Suprapubic skin (tissue), 3 donors: ENCODE measurements at regions not wholly inside any gene's neighbourhood (a gene's known extent, or its start where the extent isn't known, plus 50 kb on each side); places are given as distances from the start of the nearest gene placed in this dataset.

Experiments
- POLR2A ChIP-seq, 2 donors: fragments of 450-650 bp; IDR thresholded peaks; one replicate each; pipeline ENCODE4 v1.6.1; 2017; ENCODE audit warnings: antibody characterized with exemption in 2 of 2, mild to moderate bottlenecking in 2 of 2, moderate library complexity in 2 of 2
- TF ChIP-seq, protein P1 (sequence below), 2 donors: fragments of 200-600 bp in 1 of 2; fragments of 450-650 bp in 1 of 2; sonication (generic) in 1 of 2; IDR thresholded peaks; one replicate each; pipeline ENCODE4 v1.5.1; 2016 to 2019; ENCODE audit warnings: antibody characterized with exemption in 2 of 2, mild to moderate bottlenecking in 1 of 2, moderate library complexity in 1 of 2

DNA sequence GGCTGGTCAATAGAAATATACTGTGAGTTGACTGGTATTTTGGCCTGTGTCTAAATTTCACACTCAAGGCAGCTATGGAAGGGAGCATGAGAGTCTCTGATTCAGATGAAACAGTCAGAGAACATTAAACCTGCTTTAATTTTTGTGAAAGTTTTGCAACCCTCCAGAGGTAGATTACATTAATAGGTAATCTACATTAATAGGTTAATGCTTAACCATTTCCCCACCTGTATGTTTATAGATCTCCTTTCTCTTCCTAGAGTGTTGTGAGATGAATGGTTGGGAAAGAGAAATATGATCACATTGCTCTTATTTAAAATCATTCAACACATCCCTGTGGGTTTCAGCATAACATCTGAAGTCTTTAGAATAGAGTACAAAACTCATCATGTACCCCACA lies 586.9 kb upstream of the DPPA4 start:
- no peak for TF ChIP-seq POLR2A (IDR thresholded peaks at IDR 0.05)
- TF ChIP-seq, protein P1, sequence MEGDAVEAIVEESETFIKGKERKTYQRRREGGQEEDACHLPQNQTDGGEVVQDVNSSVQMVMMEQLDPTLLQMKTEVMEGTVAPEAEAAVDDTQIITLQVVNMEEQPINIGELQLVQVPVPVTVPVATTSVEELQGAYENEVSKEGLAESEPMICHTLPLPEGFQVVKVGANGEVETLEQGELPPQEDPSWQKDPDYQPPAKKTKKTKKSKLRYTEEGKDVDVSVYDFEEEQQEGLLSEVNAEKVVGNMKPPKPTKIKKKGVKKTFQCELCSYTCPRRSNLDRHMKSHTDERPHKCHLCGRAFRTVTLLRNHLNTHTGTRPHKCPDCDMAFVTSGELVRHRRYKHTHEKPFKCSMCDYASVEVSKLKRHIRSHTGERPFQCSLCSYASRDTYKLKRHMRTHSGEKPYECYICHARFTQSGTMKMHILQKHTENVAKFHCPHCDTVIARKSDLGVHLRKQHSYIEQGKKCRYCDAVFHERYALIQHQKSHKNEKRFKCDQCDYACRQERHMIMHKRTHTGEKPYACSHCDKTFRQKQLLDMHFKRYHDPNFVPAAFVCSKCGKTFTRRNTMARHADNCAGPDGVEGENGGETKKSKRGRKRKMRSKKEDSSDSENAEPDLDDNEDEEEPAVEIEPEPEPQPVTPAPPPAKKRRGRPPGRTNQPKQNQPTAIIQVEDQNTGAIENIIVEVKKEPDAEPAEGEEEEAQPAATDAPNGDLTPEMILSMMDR (IDR thresholded peaks at IDR 0.05): no peak
